ENCODE measurements at regions not wholly inside any gene's neighbourhood (a gene's known extent, or its start where the extent isn't known, plus 50 kb on each side); places are given as distances from the start of the nearest gene placed in this dataset.
"Not testable (repeated sequence)": the region's sequence is repeated elsewhere in the genome, so short reads cannot be mapped to it uniquely, and the experiment has no call there.

DNA sequence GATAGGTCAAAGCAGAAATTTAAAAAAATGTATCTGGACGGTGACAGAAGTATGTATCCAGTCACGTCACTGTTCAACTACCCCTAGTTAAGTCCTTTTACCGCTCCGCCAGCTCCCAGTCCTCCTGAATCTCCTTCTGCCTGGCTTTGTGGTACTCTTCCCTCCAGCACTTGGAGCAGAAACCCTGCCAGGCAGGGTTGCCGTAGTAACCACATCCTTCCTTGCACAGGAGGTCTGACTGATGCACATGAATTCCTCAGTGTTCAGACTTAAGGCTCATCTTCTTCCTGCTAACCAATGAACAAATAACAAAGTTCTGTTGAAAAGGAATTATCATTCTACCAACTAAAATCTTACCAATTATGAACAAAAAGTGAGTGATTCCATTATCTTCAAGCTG is 69.8 kb upstream of the SRRM3 start:
- not testable (repeated sequence) for TF ChIP-seq EZH2 (IDR thresholded peaks at IDR 0.05; ENCODE audit: low read length, missing control alignments)
- TF ChIP-seq, protein P1, sequence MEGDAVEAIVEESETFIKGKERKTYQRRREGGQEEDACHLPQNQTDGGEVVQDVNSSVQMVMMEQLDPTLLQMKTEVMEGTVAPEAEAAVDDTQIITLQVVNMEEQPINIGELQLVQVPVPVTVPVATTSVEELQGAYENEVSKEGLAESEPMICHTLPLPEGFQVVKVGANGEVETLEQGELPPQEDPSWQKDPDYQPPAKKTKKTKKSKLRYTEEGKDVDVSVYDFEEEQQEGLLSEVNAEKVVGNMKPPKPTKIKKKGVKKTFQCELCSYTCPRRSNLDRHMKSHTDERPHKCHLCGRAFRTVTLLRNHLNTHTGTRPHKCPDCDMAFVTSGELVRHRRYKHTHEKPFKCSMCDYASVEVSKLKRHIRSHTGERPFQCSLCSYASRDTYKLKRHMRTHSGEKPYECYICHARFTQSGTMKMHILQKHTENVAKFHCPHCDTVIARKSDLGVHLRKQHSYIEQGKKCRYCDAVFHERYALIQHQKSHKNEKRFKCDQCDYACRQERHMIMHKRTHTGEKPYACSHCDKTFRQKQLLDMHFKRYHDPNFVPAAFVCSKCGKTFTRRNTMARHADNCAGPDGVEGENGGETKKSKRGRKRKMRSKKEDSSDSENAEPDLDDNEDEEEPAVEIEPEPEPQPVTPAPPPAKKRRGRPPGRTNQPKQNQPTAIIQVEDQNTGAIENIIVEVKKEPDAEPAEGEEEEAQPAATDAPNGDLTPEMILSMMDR (conservative IDR thresholded peaks at IDR 0.05 in 1 of 2, IDR thresholded peaks at IDR 0.05 in 1 of 2; ENCODE audit: low read depth in 1 of 2, low read length in 2 of 2) = not testable (repeated sequence)

Measured in fibroblast of lung (primary cell).